Hepatocyte (in vitro differentiated cells): ENCODE measurements at regions not wholly inside any gene's neighbourhood (a gene's known extent, or its start where the extent isn't known, plus 50 kb on each side); places are given as distances from the start of the nearest gene placed in this dataset.

Source experiments
- DNase-seq: peaks from one replicate; pipeline ENCODE4 v3.0.0-alpha.2; 2016; ENCODE audit warnings: low spot score
- H2AFZ ChIP-seq: fragments of 200-600 bp; sonication (generic); 2 replicates; pipeline ENCODE4 v1.6.0; 2016; ENCODE audit warnings: antibody characterized with exemption, mild to moderate bottlenecking
- H3K27ac ChIP-seq: fragments of 200-600 bp; sonication (generic); 2 replicates; pipeline ENCODE4 v1.5.1; 2016; ENCODE audit warnings: mild to moderate bottlenecking
- H3K27me3 ChIP-seq: fragments of 200-600 bp; sonication (generic); 2 replicates; pipeline ENCODE4 v1.6.1; 2016
- H3K36me3 ChIP-seq: fragments of 200-600 bp; sonication (generic); replicated peaks from 2 replicates; pipeline ENCODE4 v1.5.1; 2016; ENCODE audit warnings: low read depth; ENCODE audit not compliant: insufficient read depth
- H3K4me1 ChIP-seq: fragments of 200-600 bp; sonication (generic); 2 replicates; pipeline ENCODE4 v1.5.1; 2016; ENCODE audit warnings: mild to moderate bottlenecking, moderate library complexity; ENCODE audit not compliant: insufficient read depth
- H3K4me2 ChIP-seq: fragments of 200-600 bp; sonication (generic); 2 replicates; pipeline ENCODE4 v1.6.0; 2016
- H3K4me3 ChIP-seq: fragments of 200-600 bp; sonication (generic); 2 replicates; pipeline ENCODE4 v1.5.1; 2016; ENCODE audit warnings: mild to moderate bottlenecking
- H3K79me2 ChIP-seq: fragments of 200-600 bp; sonication (generic); 2 replicates; pipeline ENCODE4 v1.6.0; 2017; ENCODE audit warnings: mild to moderate bottlenecking
- H3K9me2 ChIP-seq: fragments of 200-600 bp; sonication (generic); replicated peaks from 2 replicates; pipeline ENCODE4 v1.6.0; 2017; ENCODE audit warnings: mild to moderate bottlenecking; ENCODE audit not compliant: insufficient read depth
- H3K9me3 ChIP-seq: fragments of 200-600 bp; sonication (generic); 2 replicates; pipeline ENCODE4 v1.5.1; 2016; ENCODE audit warnings: low read depth, mild to moderate bottlenecking
- H4K20me1 ChIP-seq: fragments of 200-600 bp; sonication (generic); 2 replicates; pipeline ENCODE4 v1.6.0; 2016; ENCODE audit warnings: mild to moderate bottlenecking; ENCODE audit not compliant: insufficient read depth, poor library complexity, severe bottlenecking
- CTCF ChIP-seq: fragments of 200-600 bp; sonication (generic); IDR thresholded peaks from 2 replicates; pipeline ENCODE4 v1.5.1; 2016; ENCODE audit warnings: antibody characterized with exemption, mild to moderate bottlenecking; ENCODE audit not compliant: poor library complexity
- EZH2 ChIP-seq: fragments of 200-600 bp; sonication (generic); IDR thresholded peaks from 2 replicates; pipeline ENCODE4 v1.6.1; 2016; ENCODE audit warnings: antibody characterized with exemption, mild to moderate bottlenecking, borderline replicate concordance
- EZH2phosphoT487 ChIP-seq: fragments of 200-600 bp; sonication (generic); IDR thresholded peaks from one replicate; pipeline ENCODE4 v1.6.1; 2018; ENCODE audit warnings: antibody characterized with exemption, mild to moderate bottlenecking, low read depth, moderate library complexity; ENCODE audit not compliant: unreplicated experiment, severe bottlenecking
- WGBS: methylation state at CpG from one replicate; pipeline ENCODE4 v1.1.6; 2016; ENCODE audit warnings: low lambda C conversion rate; ENCODE audit errors: missing lambda C conversion rate; 5-methylcytosine and 5-hydroxymethylcytosine counted together

GRCh38 chr9:111250875-111251842, 78.9 kb downstream of the OR2K2 start:
- Histone ChIP-seq H3K4me1 (no peaks in the 10 kb centered on the region), H4K20me1 (no peaks in the 10 kb centered on the region), H3K4me3 (no peak overlapping the region), H3K79me2 (no peaks in the 10 kb centered on the region), H3K9me2 (no peaks in the 10 kb centered on the region), H3K36me3 (no peaks in the 10 kb centered on the region), H3K27me3 (no peaks in the 10 kb centered on the region), H3K9me3 (no peaks in the 10 kb centered on the region), H3K4me2 (no peak overlapping the region), H3K27ac (no peak overlapping the region), H2AFZ (no peak overlapping the region)
- DNase-seq = no peak
- no peak for TF ChIP-seq EZH2phosphoT487
- TF ChIP-seq CTCF = no peak
- TF ChIP-seq EZH2 = no peak
- 64% methylated on average over 8 of the region's 8 CpGs for WGBS

- no peak for TF ChIP-seq EZH2phosphoT487
- no peak for TF ChIP-seq EZH2
- TF ChIP-seq CTCF = no peak
- no peaks in the 10 kb centered on the region for H3K4me1 ChIP-seq
- H3K27me3 ChIP-seq = no peaks in the 10 kb centered on the region
- H3K4me2 ChIP-seq = no peak overlapping the region
- H2AFZ ChIP-seq = no peak overlapping the region
- H3K79me2 ChIP-seq = no peaks in the 10 kb centered on the region
- no peak overlapping the region for H3K27ac ChIP-seq
- no peaks in the 10 kb centered on the region for H3K9me2 ChIP-seq
- 71% methylated on average over 1 of the region's 1 CpG for WGBS
- H3K36me3 ChIP-seq = no peaks in the 10 kb centered on the region
- H3K4me3 ChIP-seq = no peak overlapping the region
- no peaks in the 10 kb centered on the region for H4K20me1 ChIP-seq
- no peaks in the 10 kb centered on the region for H3K9me3 ChIP-seq
- DNase-seq = no peak
Measured at GRCh38 chr9:111237447-111237846, 92.6 kb downstream of the OR2K2 start.

- Histone ChIP-seq H3K4me1 (no peaks in the 10 kb centered on the region), H3K27me3 (no peaks in the 10 kb centered on the region)
- 69% methylated on average over 2 of the region's 2 CpGs for WGBS
Measured at GRCh38 chr9:111236332-111236731, 93.7 kb downstream of the OR2K2 start.

More at GRCh38 chr9:111236332-111236731, 93.7 kb downstream of the OR2K2 start:
- H3K79me2 ChIP-seq = no peaks in the 10 kb centered on the region
- H3K4me3 ChIP-seq = no peak overlapping the region
- H3K9me3 ChIP-seq = no peaks in the 10 kb centered on the region
- no peak for DNase-seq
- no peaks in the 10 kb centered on the region for H3K36me3 ChIP-seq
- no peak overlapping the region for H3K4me2 ChIP-seq
- H4K20me1 ChIP-seq = no peaks in the 10 kb centered on the region
- no peak overlapping the region for H3K27ac ChIP-seq
- TF ChIP-seq EZH2phosphoT487 (no peak), CTCF (no peak), EZH2 (no peak)
- no peaks in the 10 kb centered on the region for H3K9me2 ChIP-seq
- H2AFZ ChIP-seq = no peak overlapping the region
